ENCODE measurements at regions not wholly inside any gene's neighbourhood (a gene's known extent, or its start where the extent isn't known, plus 50 kb on each side); places are given as distances from the start of the nearest gene placed in this dataset.
A peak's percentile ranks its signal among the peaks of the same experiment; 100 is the strongest.
"Not testable (repeated sequence)": the region's sequence is repeated elsewhere in the genome, so short reads cannot be mapped to it uniquely, and the experiment has no call there.

DNA sequence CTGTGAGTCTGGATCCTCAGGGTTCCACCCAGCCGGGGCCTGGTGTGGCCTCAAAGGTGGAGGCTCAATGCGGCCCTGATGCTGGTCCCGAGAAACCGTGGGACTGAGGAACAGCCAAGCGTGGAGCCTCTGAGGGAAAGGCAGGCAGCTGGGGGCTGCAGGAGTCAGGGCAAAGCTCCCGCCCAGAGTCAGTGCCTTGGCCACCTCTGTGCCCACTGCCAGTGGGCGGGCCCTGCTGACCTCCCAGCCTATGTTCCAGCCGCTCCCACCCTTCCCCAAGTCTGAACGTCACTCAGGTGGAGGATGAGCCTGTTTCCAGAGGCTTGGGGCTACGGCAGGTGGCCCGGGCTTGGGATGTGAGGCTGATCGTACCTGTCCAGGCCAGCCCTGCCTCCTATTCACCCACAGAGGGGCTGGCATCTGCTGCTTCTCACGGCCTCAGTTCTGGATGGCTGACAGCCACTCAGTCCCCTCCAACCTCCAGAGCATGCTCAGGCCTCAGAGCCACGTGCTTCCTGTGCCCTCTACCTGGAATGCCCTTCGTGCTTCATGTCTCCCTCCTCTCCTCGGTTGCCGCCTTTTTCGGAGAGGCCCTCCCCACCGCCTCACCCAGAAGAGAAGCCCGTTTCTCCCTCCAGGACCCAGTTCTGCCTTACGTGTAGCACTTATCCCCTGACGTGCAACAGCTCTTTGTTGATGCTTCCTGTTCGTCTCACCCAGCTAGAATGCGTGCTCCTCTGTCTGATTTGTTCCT, 94.1 kb upstream of the LRPAP1 start:
- H3K9me3 Mint-ChIP-seq, ATAC-seq: not testable (repeated sequence)
- peaks cover 36% of the 10 kb centered on the region for H3K27me3 Mint-ChIP-seq (ENCODE audit: low read depth)

GRCh38 chr4:3625286-3625875, 93.2 kb upstream of the LRPAP1 start:
- H3K4me1 Mint-ChIP-seq (ENCODE audit: low read depth); H3K9me3 Mint-ChIP-seq: not testable (repeated sequence)
- peaks cover 36% of the 10 kb centered on the region for H3K27me3 Mint-ChIP-seq (ENCODE audit: low read depth)

More for the DNA sequence above, 94.1 kb upstream of the LRPAP1 start:
- H3K4me3 Mint-ChIP-seq; H3K36me3 Mint-ChIP-seq (ENCODE audit: insufficient read depth); H3K4me1 Mint-ChIP-seq (ENCODE audit: low read depth); DNase-seq: not testable (repeated sequence)

DNA sequence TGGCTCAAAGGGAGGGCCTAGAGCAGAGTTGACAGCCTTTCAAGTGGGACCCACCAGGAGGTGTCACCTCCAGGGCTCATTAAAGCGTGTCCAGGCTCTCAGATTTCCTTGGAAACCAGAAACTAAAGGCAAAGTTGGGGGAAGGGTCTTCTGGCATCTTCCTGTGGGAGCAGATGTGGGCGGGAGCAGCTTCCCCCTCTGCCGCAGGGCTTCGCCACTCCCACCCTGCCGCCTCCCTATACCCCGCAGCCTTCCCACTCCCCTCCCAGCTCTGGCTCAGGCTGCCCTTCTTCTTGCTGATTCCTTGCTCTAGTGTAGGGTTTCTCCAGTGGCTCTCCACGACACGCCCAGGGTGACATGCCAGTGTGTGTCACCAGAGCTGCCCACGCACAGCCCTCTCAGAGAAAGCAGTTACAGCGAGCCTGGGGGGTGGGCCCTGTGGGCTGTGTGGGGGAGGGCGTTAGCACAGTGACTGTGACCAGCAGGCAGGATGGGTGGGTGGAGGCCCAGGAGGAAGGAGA, 91.6 kb upstream of the LRPAP1 start:
- not testable (repeated sequence) for H3K4me1 Mint-ChIP-seq (ENCODE audit: low read depth); DNase-seq; H3K9me3 Mint-ChIP-seq; H3K4me3 Mint-ChIP-seq; H3K36me3 Mint-ChIP-seq (ENCODE audit: insufficient read depth)
- H3K27me3 Mint-ChIP-seq (ENCODE audit: low read depth) = peaks cover 36% of the 10 kb centered on the region
- peak in 1 of 2 donors; percentile 23 for ATAC-seq

More at GRCh38 chr4:3625286-3625875, 93.2 kb upstream of the LRPAP1 start:
- not testable (repeated sequence) for H3K36me3 Mint-ChIP-seq (ENCODE audit: insufficient read depth); DNase-seq; H3K4me3 Mint-ChIP-seq; ATAC-seq

- H3K36me3 Mint-ChIP-seq (ENCODE audit: insufficient read depth) = no peaks in the 10 kb centered on the region
- H3K4me3 Mint-ChIP-seq = no peak overlapping the region
- H3K27me3 Mint-ChIP-seq (ENCODE audit: low read depth) = peaks cover 39% of the 10 kb centered on the region
- no peak for ATAC-seq
- no peaks in the 10 kb centered on the region for H3K9me3 Mint-ChIP-seq
- no peak for DNase-seq
- H3K4me1 Mint-ChIP-seq (ENCODE audit: low read depth) = peaks cover 4% of the 10 kb centered on the region
Observed at GRCh38 chr4:3623106-3623505, 90.9 kb upstream of the LRPAP1 start.

DNA sequence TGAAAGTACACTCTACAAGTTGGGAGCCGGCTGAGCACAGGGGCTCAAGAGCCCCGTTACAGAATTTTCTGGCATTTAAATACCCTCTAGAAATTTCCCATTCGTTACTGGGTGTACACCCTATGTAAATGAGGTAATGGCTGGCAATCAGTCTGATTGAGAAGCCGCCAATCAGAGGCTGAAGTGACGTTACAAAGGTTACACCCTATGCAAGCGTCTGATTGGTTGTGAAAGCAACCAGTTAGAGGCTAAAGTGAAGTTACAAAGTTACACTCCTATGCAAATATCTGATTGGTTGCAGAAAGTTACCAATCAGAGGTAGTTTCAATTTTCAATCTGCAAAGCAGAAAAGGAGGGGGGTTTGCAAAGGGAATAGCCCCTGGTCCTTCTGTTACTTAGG, 88.1 kb upstream of the LRPAP1 start:
- not testable (repeated sequence) for H3K36me3 Mint-ChIP-seq (ENCODE audit: insufficient read depth); DNase-seq; H3K9me3 Mint-ChIP-seq; H3K4me3 Mint-ChIP-seq; H3K4me1 Mint-ChIP-seq (ENCODE audit: low read depth); ATAC-seq
- peaks cover 39% of the 10 kb centered on the region for H3K27me3 Mint-ChIP-seq (ENCODE audit: low read depth)

DNA sequence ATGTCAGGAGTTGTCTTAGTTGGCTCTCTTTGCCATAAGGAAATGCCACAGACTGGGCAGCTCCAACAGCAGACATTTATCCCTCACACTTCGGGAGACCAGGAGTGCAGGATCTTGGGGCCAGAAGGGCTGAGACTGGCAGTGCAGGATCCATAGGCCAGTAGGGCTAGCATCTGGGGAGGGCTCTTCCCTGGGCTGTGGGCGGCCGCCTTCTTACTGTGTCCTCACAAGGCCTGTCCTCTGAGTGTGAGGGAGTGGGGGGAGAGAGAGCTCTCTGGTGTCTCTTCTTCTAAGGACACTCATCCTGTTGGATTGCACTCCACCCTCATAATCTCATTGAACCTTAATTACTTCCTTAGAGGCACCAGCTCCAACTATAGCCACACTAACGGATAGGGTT, 87.5 kb upstream of the LRPAP1 start:
- peaks cover 32% of the 10 kb centered on the region for H3K27me3 Mint-ChIP-seq (ENCODE audit: low read depth)
- H3K4me3 Mint-ChIP-seq; H3K36me3 Mint-ChIP-seq (ENCODE audit: insufficient read depth); H3K9me3 Mint-ChIP-seq; H3K4me1 Mint-ChIP-seq (ENCODE audit: low read depth); ATAC-seq; DNase-seq: not testable (repeated sequence)

- peaks cover 25% of the 10 kb centered on the region for H3K27me3 Mint-ChIP-seq (ENCODE audit: low read depth)
- not testable (repeated sequence) for ATAC-seq; DNase-seq; H3K36me3 Mint-ChIP-seq (ENCODE audit: insufficient read depth); H3K4me1 Mint-ChIP-seq (ENCODE audit: low read depth); H3K4me3 Mint-ChIP-seq; H3K9me3 Mint-ChIP-seq
Observed at GRCh38 chr4:3618341-3618740, 86.1 kb upstream of the LRPAP1 start.

GRCh38 chr4:3615386-3616286, 83.4 kb upstream of the LRPAP1 start:
- DNase-seq (no peak), ATAC-seq (no peak)
- Mint-ChIP-seq H3K27me3 (ENCODE audit: low read depth) (peaks cover 15% of the 10 kb centered on the region), H3K9me3 (no peaks in the 10 kb centered on the region), H3K36me3 (ENCODE audit: insufficient read depth) (no peaks in the 10 kb centered on the region), H3K4me3 (no peak overlapping the region), H3K4me1 (ENCODE audit: low read depth) (peaks cover 4% of the 10 kb centered on the region)

GRCh38 chr4:3614731-3614980, 82.4 kb upstream of the LRPAP1 start:
- H3K27me3 Mint-ChIP-seq (ENCODE audit: low read depth) = peaks cover 10% of the 10 kb centered on the region
- H3K4me1 Mint-ChIP-seq (ENCODE audit: low read depth) = no peaks in the 10 kb centered on the region
- no peaks in the 10 kb centered on the region for H3K9me3 Mint-ChIP-seq
- no peak overlapping the region for H3K4me3 Mint-ChIP-seq
- ATAC-seq = no peak
- H3K36me3 Mint-ChIP-seq (ENCODE audit: insufficient read depth) = no peaks in the 10 kb centered on the region
- DNase-seq = no peak

- no peaks in the 10 kb centered on the region for H3K4me1 Mint-ChIP-seq (ENCODE audit: low read depth)
- no peak for ATAC-seq
Observed at GRCh38 chr4:3613967-3614730, 81.9 kb upstream of the LRPAP1 start.

GRCh38 chr4:3612934-3613333, 80.7 kb upstream of the LRPAP1 start:
- no peaks in the 10 kb centered on the region for H3K36me3 Mint-ChIP-seq (ENCODE audit: insufficient read depth)
- H3K9me3 Mint-ChIP-seq = no peaks in the 10 kb centered on the region
- no peak for DNase-seq
- H3K4me1 Mint-ChIP-seq (ENCODE audit: low read depth) = no peaks in the 10 kb centered on the region
- no peak for ATAC-seq
- H3K27me3 Mint-ChIP-seq (ENCODE audit: low read depth) = peaks cover 5% of the 10 kb centered on the region
- H3K4me3 Mint-ChIP-seq = no peak overlapping the region

More at GRCh38 chr4:3613967-3614730, 81.9 kb upstream of the LRPAP1 start:
- no peak overlapping the region for H3K4me3 Mint-ChIP-seq
- no peaks in the 10 kb centered on the region for H3K9me3 Mint-ChIP-seq
- H3K36me3 Mint-ChIP-seq (ENCODE audit: insufficient read depth) = no peaks in the 10 kb centered on the region
- no peak for DNase-seq
- peaks cover 12% of the 10 kb centered on the region for H3K27me3 Mint-ChIP-seq (ENCODE audit: low read depth)

GRCh38 chr4:3612281-3612680, 80.1 kb upstream of the LRPAP1 start:
- DNase-seq = no peak
- Mint-ChIP-seq H3K9me3 (no peaks in the 10 kb centered on the region), H3K27me3 (ENCODE audit: low read depth) (peaks cover 2% of the 10 kb centered on the region), H3K36me3 (ENCODE audit: insufficient read depth) (no peaks in the 10 kb centered on the region), H3K4me1 (ENCODE audit: low read depth) (no peaks in the 10 kb centered on the region), H3K4me3 (no peak overlapping the region)
- ATAC-seq = no peak

GRCh38 chr4:3611778-3612177, 79.6 kb upstream of the LRPAP1 start:
- no peak overlapping the region for H3K4me3 Mint-ChIP-seq
- no peaks in the 10 kb centered on the region for H3K9me3 Mint-ChIP-seq
- ATAC-seq (no peak), DNase-seq (no peak)
- peaks cover 2% of the 10 kb centered on the region for H3K27me3 Mint-ChIP-seq (ENCODE audit: low read depth)
- no peaks in the 10 kb centered on the region for H3K36me3 Mint-ChIP-seq (ENCODE audit: insufficient read depth)
- H3K4me1 Mint-ChIP-seq (ENCODE audit: low read depth) = no peaks in the 10 kb centered on the region

GRCh38 chr4:3610851-3611250, 78.6 kb upstream of the LRPAP1 start:
- not testable (repeated sequence) for H3K4me1 Mint-ChIP-seq (ENCODE audit: low read depth); H3K27me3 Mint-ChIP-seq (ENCODE audit: low read depth); H3K4me3 Mint-ChIP-seq; H3K9me3 Mint-ChIP-seq; DNase-seq; H3K36me3 Mint-ChIP-seq (ENCODE audit: insufficient read depth); ATAC-seq

Data from activated T-cell treated with anti-CD3 and anti-CD28 coated beads, Interleukin-2, amount 50 U/mL, for 4 hours (primary cell).